Activated T-helper 2 cell treated with anti-CD3 and anti-CD28 coated beads, Interferon-gamma antibody, Interleukin-2, Interleukin-4, amounts not matched to agents 10 μg/mL and 5 μg/mL and 100 μg/mL, durations not matched to agents 14 hours and 24 hours and 36 hours (primary cell): ENCODE measurements at regions not wholly inside any gene's neighbourhood (a gene's known extent, or its start where the extent isn't known, plus 50 kb on each side); places are given as distances from the start of the nearest gene placed in this dataset.

ENCODE experiments used
- DNase-seq: peaks from one replicate; pipeline ENCODE4 v3.0.0; 2021; ENCODE audit warnings: low spot score
- H3K27ac Mint-ChIP-seq: one replicate; pipeline ENCODE4 v1.8.0; 2021; ENCODE audit warnings: mixed read lengths
- H3K27me3 Mint-ChIP-seq: one replicate; pipeline ENCODE4 v1.8.0; 2021; ENCODE audit warnings: low read depth, mixed read lengths
- H3K36me3 Mint-ChIP-seq: one replicate; pipeline ENCODE4 v1.8.0; 2021; ENCODE audit warnings: low read depth, mixed read lengths
- H3K4me1 Mint-ChIP-seq: one replicate; pipeline ENCODE4 v1.8.0; 2021; ENCODE audit warnings: low read depth, mixed read lengths
- H3K4me3 Mint-ChIP-seq: one replicate; pipeline ENCODE4 v1.8.0; 2021; ENCODE audit warnings: low read depth, mild to moderate bottlenecking, moderate library complexity, mixed read lengths
- H3K9me3 Mint-ChIP-seq: one replicate; pipeline ENCODE4 v1.8.0; 2021; ENCODE audit warnings: mixed read lengths
- intact Hi-C: fragments of 100-400 bp; cut with micrococcal nuclease; formaldehyde crosslinking; loops from one replicate; pipeline ENCODE4 v1.15.1; 2023

DNA sequence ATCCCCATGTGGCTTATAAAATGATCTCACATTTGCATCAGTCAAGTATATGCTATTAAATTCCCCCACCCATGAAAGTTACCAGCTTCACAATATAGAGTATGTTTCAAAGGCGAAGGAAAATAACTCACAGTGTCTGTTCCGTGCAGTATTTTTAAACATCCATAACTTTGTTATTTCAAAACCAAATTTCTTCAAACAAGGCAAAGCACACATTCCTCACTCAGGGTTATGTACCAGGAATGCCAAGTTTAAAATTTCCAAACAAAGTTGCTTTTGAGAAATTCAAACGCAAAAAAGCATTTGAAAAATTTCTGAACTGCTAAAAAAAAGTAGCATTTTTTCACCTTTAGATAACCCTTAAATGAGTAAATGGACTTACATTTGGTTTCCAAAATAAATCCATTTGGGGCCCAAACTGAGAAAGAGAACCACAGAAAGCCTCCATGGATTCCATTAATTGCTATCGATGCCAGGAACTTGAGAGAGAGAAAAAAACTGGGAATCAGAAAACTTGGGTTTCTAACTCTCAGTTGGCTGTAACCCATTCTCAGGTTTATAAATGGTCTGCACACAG lies 149.5 kb downstream of the SLC30A10 start:
- no peak overlapping the region for H3K4me3 Mint-ChIP-seq
- no peak overlapping the region for H3K27ac Mint-ChIP-seq
- intact Hi-C loops, result no loop called here
- H3K9me3 Mint-ChIP-seq, result peaks cover 4% of the 10 kb centered on the region
- H3K4me1 Mint-ChIP-seq, result no peaks in the 10 kb centered on the region
- H3K36me3 Mint-ChIP-seq, result no peaks in the 10 kb centered on the region
- DNase-seq, result no peak
- H3K27me3 Mint-ChIP-seq, result no peaks in the 10 kb centered on the region

DNA sequence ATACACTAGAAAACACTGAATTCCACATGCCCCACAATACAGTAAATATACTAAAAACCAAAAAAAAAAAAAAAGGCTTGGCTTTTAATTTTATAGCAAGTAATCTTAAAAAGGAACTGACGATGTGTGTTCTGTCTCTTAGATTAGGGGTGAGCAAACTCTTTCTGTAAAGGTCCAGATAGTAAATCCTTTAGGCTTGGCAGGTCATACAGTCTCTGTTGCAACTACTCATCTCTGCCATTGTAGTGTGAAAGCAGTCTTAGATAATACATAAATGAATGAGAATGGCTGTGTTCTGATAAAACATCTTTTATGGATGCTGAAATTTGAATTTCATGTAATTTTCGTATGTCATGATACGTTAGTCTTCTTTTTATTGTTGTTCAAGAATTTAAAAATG lies 150.2 kb downstream of the SLC30A10 start:
- Mint-ChIP-seq H3K36me3 (no peaks in the 10 kb centered on the region), H3K27me3 (no peaks in the 10 kb centered on the region), H3K4me3 (no peak overlapping the region), H3K9me3 (no peaks in the 10 kb centered on the region), H3K4me1 (no peaks in the 10 kb centered on the region), H3K27ac (no peak overlapping the region)
- intact Hi-C loops, result no loop called here
- DNase-seq, result no peak

DNA sequence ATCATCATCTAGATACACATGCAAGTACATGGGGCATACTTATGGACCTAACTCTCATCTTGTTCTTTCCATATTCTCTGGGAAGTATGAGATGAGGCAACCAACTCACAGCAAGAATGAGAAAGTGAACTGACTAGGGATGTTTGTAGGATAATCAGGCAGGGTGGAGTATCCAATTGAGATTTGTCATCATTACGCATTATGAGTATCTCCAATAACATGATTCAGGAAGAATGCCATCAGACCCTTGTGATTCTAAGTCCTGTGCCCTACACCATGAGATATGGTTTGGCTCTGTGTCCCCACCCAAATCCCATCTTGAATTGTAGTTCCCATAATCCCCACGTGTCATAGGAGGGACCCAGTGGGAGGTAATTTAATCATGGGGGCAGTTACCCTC lies 154.0 kb downstream of the SLC30A10 start:
- Mint-ChIP-seq H3K27me3 (no peaks in the 10 kb centered on the region), H3K36me3 (no peaks in the 10 kb centered on the region), H3K4me3 (no peak overlapping the region), H3K27ac (no peak overlapping the region), H3K4me1 (no peaks in the 10 kb centered on the region), H3K9me3 (no peaks in the 10 kb centered on the region)
- intact Hi-C loops, result no loop called here
- DNase-seq, result no peak

DNA sequence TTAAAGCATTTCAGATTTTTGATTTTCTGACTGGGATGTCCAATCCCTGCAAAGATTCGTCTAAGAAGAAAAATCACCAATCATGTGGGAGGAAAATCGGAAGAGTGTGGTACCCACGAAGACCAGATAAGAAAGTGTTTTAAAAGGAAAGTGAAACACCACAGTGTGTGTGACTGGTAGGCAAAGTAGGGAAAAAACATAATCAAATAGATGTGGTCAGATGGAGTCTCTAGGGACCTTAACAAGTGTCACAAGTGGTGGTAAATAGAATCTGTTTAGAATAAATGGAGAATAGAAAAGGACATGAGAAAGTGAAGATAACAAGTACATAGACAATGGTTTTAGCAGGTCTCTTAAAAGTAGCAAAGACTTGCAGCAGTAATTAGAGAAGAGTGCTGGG lies 154.6 kb downstream of the SLC30A10 start:
- H3K9me3 Mint-ChIP-seq, result no peaks in the 10 kb centered on the region
- H3K27me3 Mint-ChIP-seq, result no peaks in the 10 kb centered on the region
- H3K4me3 Mint-ChIP-seq, result no peak overlapping the region
- no peak overlapping the region for H3K27ac Mint-ChIP-seq
- intact Hi-C loops, result no loop called here
- no peaks in the 10 kb centered on the region for H3K36me3 Mint-ChIP-seq
- no peak for DNase-seq
- H3K4me1 Mint-ChIP-seq, result no peaks in the 10 kb centered on the region

DNA sequence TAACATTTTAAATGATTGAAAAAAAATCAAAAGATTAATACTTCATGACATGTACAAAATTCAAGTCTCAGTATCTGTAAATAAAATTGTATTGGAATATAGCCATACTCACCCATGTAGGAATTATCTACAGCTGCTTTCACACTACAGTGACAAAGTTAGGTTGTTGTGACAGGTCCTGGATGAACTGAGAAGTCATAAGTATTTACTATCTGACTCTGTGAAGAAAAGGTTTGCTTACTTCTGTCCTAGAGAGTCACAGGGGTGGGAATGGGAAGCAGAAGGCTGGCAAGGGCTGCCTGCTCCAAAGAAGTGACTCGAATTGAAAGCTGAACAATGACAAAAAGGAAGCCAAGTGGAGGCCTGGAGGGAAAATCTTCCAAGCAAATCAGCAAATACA lies 155.2 kb downstream of the SLC30A10 start:
- Mint-ChIP-seq H3K4me1 (no peaks in the 10 kb centered on the region), H3K27me3 (no peaks in the 10 kb centered on the region), H3K27ac (no peak overlapping the region), H3K9me3 (no peaks in the 10 kb centered on the region), H3K4me3 (no peak overlapping the region), H3K36me3 (no peaks in the 10 kb centered on the region)
- intact Hi-C loops, result no loop called here
- DNase-seq, result no peak

DNA sequence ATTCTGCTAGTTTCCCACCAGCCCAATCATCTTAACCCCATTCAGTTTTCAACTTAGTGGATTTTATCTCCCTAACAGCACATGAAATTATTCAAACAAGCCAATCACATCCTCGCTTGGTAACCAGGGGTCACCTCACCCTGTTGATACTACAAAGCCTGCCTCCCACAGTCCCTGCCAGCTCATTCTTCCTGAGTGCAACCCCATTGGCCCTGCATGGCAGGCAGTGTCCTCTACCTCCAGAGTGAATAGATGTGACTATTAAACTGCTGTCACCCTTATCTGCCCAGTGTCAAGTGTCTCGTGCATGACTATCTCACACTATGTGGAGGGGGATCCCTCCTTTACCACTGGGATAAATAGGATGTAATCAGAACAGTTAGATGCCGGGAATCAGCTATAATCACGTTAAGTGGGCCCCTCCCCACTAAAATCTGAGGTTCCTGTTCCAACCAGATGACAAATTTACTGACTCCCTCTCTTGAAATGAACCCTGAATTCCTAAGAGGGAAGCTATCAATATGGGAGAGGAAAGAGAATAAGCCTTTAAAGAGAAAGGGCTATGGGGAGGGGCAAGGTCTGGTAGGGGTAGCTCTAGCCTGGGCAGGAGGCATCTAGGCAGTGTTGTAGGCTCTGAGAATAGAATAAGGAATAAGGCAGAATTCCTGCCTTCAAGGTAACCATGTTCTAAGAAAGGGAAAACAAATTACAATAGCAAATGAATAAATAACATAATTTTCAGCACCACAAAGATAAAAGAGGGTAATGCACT lies 155.9 kb downstream of the SLC30A10 start:
- no peaks in the 10 kb centered on the region for H3K4me1 Mint-ChIP-seq
- no peaks in the 10 kb centered on the region for H3K27me3 Mint-ChIP-seq
- no peak for DNase-seq

DNA sequence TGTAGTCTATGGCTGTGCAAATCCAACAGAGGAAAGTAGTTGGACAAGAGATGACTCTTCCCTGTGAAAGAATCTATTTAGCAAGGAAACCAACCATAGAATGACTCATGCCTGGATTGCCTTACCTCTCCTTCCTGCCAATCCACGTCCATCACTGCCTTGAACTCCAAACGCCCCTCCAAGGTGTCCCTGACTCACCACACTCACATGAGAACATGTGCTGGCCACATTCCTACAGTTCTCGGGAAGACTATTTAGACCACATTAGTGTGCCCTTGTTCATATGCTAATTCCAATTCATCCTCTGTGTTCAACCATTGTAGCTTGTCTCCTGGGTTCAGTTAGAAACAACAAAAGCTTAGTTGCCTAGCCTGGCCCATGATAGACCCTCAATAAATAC lies 157.3 kb downstream of the SLC30A10 start:
- intact Hi-C loops, result no loop called here
- Mint-ChIP-seq H3K4me3 (no peak overlapping the region), H3K4me1 (no peaks in the 10 kb centered on the region), H3K9me3 (no peaks in the 10 kb centered on the region), H3K27ac (no peak overlapping the region), H3K36me3 (no peaks in the 10 kb centered on the region), H3K27me3 (no peaks in the 10 kb centered on the region)
- no peak for DNase-seq

More for the DNA sequence above, 155.9 kb downstream of the SLC30A10 start:
- no peaks in the 10 kb centered on the region for H3K9me3 Mint-ChIP-seq
- no peaks in the 10 kb centered on the region for H3K36me3 Mint-ChIP-seq
- intact Hi-C loops, result no loop called here
- no peak overlapping the region for H3K27ac Mint-ChIP-seq
- H3K4me3 Mint-ChIP-seq, result no peak overlapping the region

DNA sequence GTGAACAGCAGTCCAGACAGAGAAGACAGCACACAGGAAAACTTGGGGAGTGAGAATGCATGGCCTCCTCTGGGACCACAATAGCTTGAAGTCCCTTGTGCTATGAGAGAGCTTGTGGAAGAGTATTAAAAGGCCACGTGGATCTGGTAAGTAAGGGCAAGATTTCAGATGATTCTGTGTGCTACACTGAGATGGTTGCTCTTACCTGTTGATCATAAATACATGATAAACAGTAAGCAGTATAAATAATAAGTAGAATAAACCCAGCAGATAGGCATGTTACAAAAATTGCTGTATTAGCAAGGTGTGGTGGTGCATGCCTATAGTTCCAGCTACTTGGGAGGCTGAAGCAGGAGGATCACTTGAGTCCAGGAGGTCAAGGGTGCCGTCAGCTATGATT lies 150.4 kb upstream of the ZC3H11B start:
- Mint-ChIP-seq H3K4me1 (no peaks in the 10 kb centered on the region), H3K36me3 (no peaks in the 10 kb centered on the region), H3K4me3 (no peak overlapping the region), H3K27me3 (no peaks in the 10 kb centered on the region), H3K9me3 (no peaks in the 10 kb centered on the region), H3K27ac (no peak overlapping the region)
- no peak for DNase-seq
- intact Hi-C loops, result no loop called here

DNA sequence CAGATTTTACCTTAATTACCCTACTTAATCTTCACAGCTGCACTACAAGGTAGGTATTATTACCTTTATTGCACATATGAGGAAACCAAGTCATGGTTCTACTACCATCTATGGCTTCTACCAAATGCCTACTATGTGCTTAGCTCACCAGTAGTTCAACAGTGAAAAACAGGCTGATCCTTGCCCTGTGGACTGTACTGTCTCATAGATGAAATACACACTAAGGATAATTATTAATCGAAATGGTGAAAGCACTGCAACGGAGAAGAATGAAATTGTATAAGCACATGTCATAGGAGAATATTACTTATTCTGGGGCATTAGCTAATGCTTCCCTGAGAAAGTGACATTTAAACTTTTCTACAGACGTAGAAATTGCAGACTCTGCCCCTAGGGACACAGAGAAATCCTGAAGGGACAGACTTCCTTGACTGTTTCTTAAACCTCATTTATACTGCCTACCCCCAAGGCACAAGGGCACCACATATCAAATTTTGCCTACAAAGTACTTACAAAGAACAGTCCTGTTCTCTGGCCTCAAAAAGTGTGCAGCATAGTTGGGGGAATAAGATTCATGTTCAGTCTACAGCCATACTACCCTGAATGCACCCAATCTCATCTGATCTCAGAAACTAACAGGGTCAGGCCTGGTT lies 148.4 kb upstream of the ZC3H11B start:
- Mint-ChIP-seq H3K9me3 (no peaks in the 10 kb centered on the region), H3K4me3 (no peak overlapping the region), H3K36me3 (no peaks in the 10 kb centered on the region), H3K27me3 (no peaks in the 10 kb centered on the region), H3K27ac (no peak overlapping the region), H3K4me1 (no peaks in the 10 kb centered on the region)
- no peak for DNase-seq
- intact Hi-C loops, result no loop called here

DNA sequence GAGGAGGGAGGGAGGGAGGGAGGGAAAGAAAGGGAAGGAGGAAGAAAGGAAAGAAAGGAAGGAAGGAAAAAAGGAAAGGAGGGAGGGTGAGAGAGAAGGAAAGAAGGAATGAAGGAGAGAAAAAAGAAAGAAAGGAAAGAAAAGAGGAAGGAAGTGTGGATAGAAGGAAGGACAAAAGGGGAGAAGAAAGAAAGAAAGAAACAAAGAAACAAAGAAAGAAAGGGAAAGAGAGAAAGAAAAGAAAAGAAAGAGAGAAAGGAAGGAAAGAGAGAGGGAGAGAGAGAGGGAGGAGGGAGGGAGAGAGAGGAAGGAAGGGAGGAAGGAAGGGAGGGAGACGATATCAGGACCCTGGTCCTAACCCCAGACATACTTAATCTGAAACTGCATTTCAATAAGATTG lies 146.2 kb upstream of the ZC3H11B start:
- no peaks in the 10 kb centered on the region for H3K36me3 Mint-ChIP-seq
- no peaks in the 10 kb centered on the region for H3K9me3 Mint-ChIP-seq
- no peak for DNase-seq
- no peak overlapping the region for H3K27ac Mint-ChIP-seq
- intact Hi-C loops, result no loop called here
- no peaks in the 10 kb centered on the region for H3K4me1 Mint-ChIP-seq
- H3K4me3 Mint-ChIP-seq, result no peak overlapping the region
- H3K27me3 Mint-ChIP-seq, result no peaks in the 10 kb centered on the region

DNA sequence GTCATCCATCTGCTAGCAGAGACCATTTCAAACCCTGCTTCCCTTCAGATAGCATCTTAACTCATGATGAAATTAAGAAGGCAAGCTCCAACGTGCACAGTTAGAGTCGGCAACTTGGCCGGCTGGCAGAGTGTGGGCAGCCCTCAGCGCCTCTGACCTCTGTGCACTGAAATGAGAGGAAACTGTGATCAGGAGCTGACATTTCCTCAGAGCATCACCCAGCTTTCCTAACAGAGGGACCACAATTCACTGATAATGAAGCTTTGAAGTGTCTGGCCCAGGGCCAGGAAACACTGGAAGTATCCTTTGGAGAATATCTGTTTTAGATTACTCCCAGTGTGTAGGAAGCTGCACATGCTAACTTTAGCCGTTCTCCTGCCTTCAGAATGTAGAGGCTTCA lies 145.0 kb upstream of the ZC3H11B start:
- DNase-seq, result no peak
- Mint-ChIP-seq H3K27ac (no peak overlapping the region), H3K36me3 (no peaks in the 10 kb centered on the region), H3K4me1 (no peaks in the 10 kb centered on the region), H3K27me3 (no peaks in the 10 kb centered on the region), H3K4me3 (no peak overlapping the region), H3K9me3 (no peaks in the 10 kb centered on the region)
- intact Hi-C loops, result no loop called here

DNA sequence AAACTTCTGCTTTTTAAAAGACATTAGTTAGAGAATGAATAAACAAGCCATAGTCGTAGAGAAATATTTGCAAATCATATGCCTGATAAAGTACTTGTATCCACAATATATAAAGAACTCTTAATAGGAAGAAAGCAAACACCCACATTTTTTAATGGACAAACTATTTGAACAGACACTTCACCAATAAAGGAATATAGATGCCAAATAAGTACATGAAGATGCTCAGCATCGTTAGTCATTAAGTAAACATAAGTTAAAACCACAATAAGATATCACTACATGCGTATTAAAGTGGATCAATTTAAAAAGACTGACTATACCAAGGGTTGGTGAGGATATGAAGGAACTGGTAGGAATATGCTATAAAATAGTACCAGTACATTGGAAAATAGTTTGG lies 142.3 kb upstream of the ZC3H11B start:
- Mint-ChIP-seq H3K4me3 (no peak overlapping the region), H3K36me3 (no peaks in the 10 kb centered on the region), H3K27ac (no peak overlapping the region), H3K9me3 (no peaks in the 10 kb centered on the region), H3K27me3 (no peaks in the 10 kb centered on the region), H3K4me1 (no peaks in the 10 kb centered on the region)
- no peak for DNase-seq
- intact Hi-C loops, result no loop called here

DNA sequence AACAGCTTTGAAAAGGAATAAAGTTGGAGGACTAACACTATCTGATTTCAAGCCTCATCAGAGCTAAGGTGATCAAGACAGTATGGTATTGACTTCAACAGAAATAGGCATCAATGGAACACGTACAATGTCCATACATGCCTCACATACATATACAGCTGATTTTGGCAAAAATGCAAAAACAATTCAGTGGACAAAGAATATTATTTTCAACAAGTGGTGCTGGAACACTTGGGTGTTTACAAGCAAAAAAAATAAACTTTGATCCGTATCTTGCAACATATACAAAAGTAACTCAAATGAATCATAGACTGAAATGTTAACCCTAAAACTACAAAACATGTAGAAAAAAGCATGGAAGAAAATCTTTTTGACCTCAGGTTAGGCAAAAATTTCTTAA lies 141.9 kb upstream of the ZC3H11B start:
- intact Hi-C loops, result no loop called here
- Mint-ChIP-seq H3K27ac (no peak overlapping the region), H3K4me1 (no peaks in the 10 kb centered on the region), H3K36me3 (no peaks in the 10 kb centered on the region), H3K27me3 (no peaks in the 10 kb centered on the region), H3K4me3 (no peak overlapping the region), H3K9me3 (no peaks in the 10 kb centered on the region)
- DNase-seq, result no peak
